DMS53 (cell line): ENCODE measurements at regions not wholly inside any gene's neighbourhood (a gene's known extent, or its start where the extent isn't known, plus 50 kb on each side); places are given as distances from the start of the nearest gene placed in this dataset.
"Not testable (repeated sequence)": the region's sequence is repeated elsewhere in the genome, so short reads cannot be mapped to it uniquely, and the experiment has no call there.

Experiments used
- DNase-seq: peaks from one replicate; lab custom pipeline; 2025; lab: John Stamatoyannopoulos, UW

GRCh38 chr3:39558775-39559306, 91.4 kb downstream of the MOBP start:
- no peak for DNase-seq

GRCh38 chr3:39559543-39559942, 92.1 kb downstream of the MOBP start:
- no peak for DNase-seq

GRCh38 chr3:39568508-39568907, 101.0 kb downstream of the MOBP start:
- no peak for DNase-seq

GRCh38 chr3:39569095-39569494, 101.6 kb downstream of the MOBP start:
- no peak for DNase-seq

GRCh38 chr3:39573392-39573791, 105.9 kb downstream of the MOBP start:
- DNase-seq = no peak

GRCh38 chr3:39577541-39577940, 110.1 kb downstream of the MOBP start:
- no peak for DNase-seq

GRCh38 chr3:39586215-39586614, 118.7 kb downstream of the MOBP start:
- DNase-seq = not testable (repeated sequence)

GRCh38 chr3:39587113-39587512, 119.6 kb downstream of the MOBP start:
- DNase-seq = no peak

- DNase-seq = no peak
Observed at GRCh38 chr3:39590806-39591205, 123.3 kb downstream of the MOBP start.

- peak; percentile 0 for DNase-seq
Observed at GRCh38 chr3:39592311-39593050, 125.0 kb downstream of the MOBP start.

GRCh38 chr3:39593341-39593740, 125.9 kb downstream of the MOBP start:
- no peak for DNase-seq

GRCh38 chr3:39601241-39601640, 133.8 kb downstream of the MOBP start:
- peak; percentile 49 for DNase-seq

GRCh38 chr3:39605837-39606236, 138.4 kb downstream of the MOBP start:
- DNase-seq = no peak

- no peak for DNase-seq
Observed at GRCh38 chr3:39626198-39626597, 158.7 kb downstream of the MOBP start.

- no peak for DNase-seq
Observed at GRCh38 chr3:39631136-39631535, 163.7 kb downstream of the MOBP start.

GRCh38 chr3:39637807-39638206, 170.3 kb downstream of the MOBP start:
- peak; percentile 54 for DNase-seq

GRCh38 chr3:39638301-39638700, 170.8 kb downstream of the MOBP start:
- no peak for DNase-seq

GRCh38 chr3:39639344-39640236, 169.8 kb upstream of the MYRIP start:
- DNase-seq = peak; percentile 76

- DNase-seq = no peak
Observed at GRCh38 chr3:39641274-39641673, 168.1 kb upstream of the MYRIP start.

GRCh38 chr3:39644176-39644575, 165.2 kb upstream of the MYRIP start:
- DNase-seq = no peak

GRCh38 chr3:39651256-39651655, 158.2 kb upstream of the MYRIP start:
- DNase-seq = not testable (repeated sequence)

GRCh38 chr3:39651993-39652739, 157.2 kb upstream of the MYRIP start:
- peak; percentile 17 for DNase-seq
